OCI-LY3 (cell line): ENCODE measurements at regions not wholly inside any gene's neighbourhood (a gene's known extent, or its start where the extent isn't known, plus 50 kb on each side); places are given as distances from the start of the nearest gene placed in this dataset.

Experiments
- CTCF ChIP-seq: fragments of 200-600, 300-600 bp; sonication (generic); IDR thresholded peaks from 2 replicates; pipeline ENCODE4 v1.5.1; 2014; ENCODE audit warnings: antibody characterized with exemption, low read length, low read depth
- EZH2phosphoT487 ChIP-seq: fragments of 200-600 bp; shearing (Covaris generic); IDR thresholded peaks from 2 replicates; pipeline ENCODE4 v1.6.1; 2018; ENCODE audit warnings: antibody characterized with exemption, mixed run types, low read depth

GRCh38 chr4:15294202-15294601, 133.6 kb upstream of the C1QTNF7 start:
- TF ChIP-seq CTCF, result no peak
- TF ChIP-seq EZH2phosphoT487, result no peak
